ENCODE measurements at regions not wholly inside any gene's neighbourhood (a gene's known extent, or its start where the extent isn't known, plus 50 kb on each side); places are given as distances from the start of the nearest gene placed in this dataset.

- no peak for DNase-seq
These were observed 71.0 kb downstream of the SEM1 start for GRCh38 chr7:96638669-96639068.

- DNase-seq: no peak
These were observed 72.1 kb downstream of the SEM1 start for GRCh38 chr7:96637522-96637921.

DNA sequence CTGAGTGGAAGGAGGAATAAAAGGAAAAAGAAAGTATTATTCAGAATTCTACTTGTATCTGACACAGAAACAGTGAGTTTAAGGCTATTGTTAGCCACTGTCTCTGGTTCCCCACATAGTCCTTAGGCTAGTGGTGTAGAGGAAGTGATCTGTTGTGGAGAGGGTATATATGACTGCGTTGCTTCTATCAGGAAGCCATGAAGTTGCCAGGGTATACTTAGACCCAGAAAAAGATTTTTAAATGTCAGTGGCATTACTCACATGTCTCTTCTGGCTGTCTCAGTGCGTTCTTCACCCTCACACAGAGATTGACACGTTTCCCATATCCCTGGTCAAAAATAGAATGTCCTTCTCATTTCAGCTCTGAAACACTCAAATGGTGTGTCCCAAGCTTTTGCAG is 72.7 kb downstream of the SEM1 start:
- DNase-seq: no peak

- peak; percentile 62 for DNase-seq
These were observed 73.2 kb downstream of the SEM1 start for GRCh38 chr7:96636342-96636860.

GRCh38 chr7:96629884-96630283 is 79.8 kb downstream of the SEM1 start:
- DNase-seq: no peak

DNA sequence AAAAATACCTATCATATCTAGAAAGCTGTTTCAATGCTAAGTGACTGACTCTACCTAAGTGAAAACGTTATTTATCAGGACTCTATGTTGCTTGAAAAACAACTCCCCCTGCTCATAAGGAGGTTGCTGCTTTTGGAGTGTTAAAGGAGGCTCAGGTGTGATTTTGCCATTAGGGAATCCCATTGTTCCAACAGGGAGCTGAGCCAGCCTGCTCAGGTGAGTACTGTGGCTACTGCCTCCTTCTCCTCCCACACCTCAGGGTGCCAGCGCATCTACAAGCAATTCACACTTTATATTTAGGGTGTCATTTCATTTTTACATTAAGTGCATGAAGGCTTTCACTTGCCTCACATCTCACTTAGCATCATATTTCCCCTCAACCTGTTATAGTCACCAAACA is 84.7 kb downstream of the SEM1 start:
- DNase-seq: no peak

- no peak for DNase-seq
These were observed 87.7 kb downstream of the SEM1 start for GRCh38 chr7:96621932-96622331.

DNA sequence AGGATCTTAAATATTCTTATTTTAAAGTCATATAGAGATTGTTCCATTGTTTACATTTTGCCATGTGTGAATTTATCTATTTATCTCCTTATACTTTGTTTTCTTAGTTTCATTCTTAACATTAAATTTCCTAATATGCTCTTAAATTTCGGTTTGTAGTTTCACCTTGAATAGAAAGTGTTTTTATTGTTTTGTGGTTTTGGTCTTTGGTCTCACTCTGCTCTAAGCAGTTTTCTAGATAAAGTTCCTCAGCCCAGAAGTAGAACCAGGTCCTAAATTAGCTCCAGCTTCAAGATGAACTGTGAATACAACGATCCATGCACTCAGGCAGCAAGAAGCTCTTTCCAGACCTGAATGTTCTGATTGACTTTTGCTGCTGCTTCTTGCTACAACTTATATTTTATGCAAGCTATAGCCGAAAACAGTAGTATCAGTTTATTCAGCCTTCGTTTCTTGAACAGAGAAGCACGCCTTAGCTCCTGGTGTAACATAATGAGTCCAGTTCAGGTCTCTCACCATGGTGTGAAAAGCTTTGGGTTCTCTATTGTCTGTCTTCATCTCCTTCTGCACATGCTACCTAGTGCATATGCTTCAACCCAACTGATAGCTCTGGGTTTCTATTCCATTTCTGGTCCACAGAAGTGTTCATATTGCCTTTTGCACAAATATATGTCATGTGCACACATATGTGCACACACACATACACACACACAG is 95.3 kb downstream of the SEM1 start:
- no peak for DNase-seq

- no peak for DNase-seq
These were observed 97.6 kb downstream of the SEM1 start for GRCh38 chr7:96612034-96612433.

DNA sequence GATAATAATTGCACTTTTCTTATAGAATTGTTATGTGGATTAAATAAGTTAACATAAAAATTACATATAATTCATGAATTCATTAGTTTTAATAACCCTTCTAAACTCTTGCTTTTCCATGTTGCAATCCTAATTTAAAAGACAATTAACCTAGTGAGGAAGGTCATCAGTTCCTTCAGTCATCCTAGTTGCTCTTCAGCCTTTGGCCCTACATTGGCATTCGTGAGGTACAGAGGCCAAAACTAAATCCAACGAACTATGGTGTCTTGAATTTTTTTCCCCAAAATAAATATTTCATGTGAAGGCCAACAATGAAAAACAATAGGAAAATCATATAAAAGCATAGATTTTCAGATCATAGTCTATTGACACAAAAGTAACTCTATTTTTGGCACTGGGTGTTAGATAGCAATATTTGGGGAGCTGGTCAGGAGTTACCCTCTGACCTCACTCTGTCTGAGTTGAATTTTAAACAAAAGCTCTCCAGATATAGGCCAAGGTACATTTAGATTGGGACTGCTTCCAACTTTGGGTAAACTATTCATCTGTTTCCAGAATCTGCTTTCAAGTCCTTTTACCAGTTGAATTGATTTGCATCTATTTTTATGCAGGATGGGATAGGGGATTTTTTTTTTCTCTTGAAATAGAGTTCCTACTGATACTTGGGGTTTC is 104.5 kb downstream of the SEM1 start:
- DNase-seq: no peak

- no peak for DNase-seq
These were observed 110.2 kb downstream of the SEM1 start for GRCh38 chr7:96599288-96599936.

DNA sequence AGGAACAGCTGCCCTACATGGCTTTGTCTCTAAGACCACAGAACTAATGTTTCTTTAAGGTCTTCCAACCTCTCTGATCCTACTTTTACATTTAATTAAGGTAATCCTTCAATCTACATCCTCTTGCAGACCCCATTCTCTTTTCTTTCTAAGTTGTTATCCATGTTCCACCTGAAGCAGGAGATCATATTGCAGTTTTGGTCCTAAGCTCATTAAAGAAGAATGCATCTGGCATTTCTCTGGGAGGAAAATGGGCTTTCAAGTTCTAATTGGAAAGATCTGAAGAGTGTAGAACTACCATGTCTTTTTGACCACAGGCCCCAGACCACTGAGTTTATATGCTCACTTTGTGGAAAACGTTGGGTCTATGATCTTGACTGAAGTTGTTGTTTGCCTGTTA is 111.2 kb downstream of the SEM1 start:
- DNase-seq: no peak

- DNase-seq: no peak
These were observed 113.4 kb downstream of the SEM1 start for GRCh38 chr7:96596120-96596826.

- peak; percentile 0 for DNase-seq
These were observed 117.6 kb downstream of the SEM1 start for GRCh38 chr7:96591900-96592676.

- no peak for DNase-seq
These were observed 118.3 kb downstream of the SEM1 start for GRCh38 chr7:96591159-96591899.

DNA sequence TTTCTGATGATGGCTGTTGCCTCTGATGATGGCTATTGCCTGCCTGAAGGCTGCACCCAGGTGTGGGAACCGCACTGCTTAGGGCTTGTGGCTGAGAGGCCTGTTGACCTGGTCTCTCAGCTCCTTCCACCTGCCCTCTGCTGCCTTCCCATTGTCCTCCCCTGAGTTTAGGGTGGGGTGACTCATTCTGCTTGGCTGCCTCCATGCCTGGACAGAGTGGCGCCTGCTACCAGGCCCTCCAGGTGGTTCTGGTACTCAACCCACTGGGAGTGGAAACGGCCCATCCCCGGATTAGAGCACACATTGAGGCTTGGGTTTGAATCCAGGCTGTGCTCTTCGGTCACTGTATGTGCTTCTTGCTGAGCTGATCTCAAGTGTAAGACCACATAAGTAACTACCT is 120.6 kb downstream of the SEM1 start:
- DNase-seq: no peak

DNA sequence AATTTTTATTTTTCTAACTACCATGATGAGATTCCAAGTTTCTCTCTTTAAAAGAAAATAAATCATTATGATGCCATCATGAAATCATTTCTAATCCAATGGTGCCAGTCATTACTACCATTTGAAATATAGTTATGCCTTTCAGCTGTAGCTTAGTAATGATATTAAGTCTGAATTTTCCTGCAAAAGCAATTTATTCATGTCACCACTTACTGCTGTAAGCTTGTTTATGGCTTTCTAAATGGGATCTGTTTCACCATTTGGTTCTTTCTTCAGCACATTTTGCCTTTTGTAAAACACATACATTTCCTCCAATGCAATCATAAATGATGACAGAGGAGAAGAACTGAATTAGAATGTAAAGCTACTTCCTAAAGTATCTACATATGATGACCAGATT is 130.5 kb downstream of the SEM1 start:
- DNase-seq: no peak

DNA sequence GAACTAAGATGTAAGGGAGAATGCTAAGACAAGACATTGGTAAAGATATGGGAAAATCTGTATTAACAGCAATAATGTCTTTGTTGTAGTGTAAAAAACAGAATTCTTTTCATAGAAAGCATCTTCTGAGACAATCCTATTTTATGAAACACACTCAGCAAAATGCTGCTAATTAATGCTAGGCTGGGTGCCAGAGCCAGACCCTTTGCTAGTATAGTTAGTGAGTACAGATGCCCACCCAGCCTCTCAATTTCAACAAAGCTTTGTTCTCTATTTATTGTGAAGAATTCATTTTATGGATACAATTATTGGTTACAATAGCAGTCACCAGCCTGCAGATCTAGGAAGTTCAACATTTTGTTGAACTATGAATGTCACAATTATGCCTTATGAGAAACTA is 131.0 kb downstream of the SEM1 start:
- DNase-seq: no peak

DNA sequence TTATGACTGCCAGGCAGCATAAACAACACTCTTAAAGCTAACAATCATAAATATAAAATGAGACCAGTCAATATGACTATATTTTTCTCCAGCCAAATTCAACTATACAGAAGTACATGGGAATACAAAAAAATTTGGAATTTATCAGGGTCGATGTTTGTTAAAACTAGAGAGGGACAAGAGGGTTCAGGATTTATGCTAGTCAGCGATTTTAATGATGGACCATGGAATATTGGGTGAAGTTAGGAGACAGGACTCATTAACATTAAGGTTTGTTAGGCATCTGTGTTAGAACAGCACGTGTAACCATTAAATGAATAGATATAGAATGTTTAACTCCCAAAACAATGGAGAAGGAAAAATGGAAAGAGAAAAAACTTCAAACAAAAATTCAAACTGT is 146.2 kb downstream of the SEM1 start:
- DNase-seq: no peak

DNA sequence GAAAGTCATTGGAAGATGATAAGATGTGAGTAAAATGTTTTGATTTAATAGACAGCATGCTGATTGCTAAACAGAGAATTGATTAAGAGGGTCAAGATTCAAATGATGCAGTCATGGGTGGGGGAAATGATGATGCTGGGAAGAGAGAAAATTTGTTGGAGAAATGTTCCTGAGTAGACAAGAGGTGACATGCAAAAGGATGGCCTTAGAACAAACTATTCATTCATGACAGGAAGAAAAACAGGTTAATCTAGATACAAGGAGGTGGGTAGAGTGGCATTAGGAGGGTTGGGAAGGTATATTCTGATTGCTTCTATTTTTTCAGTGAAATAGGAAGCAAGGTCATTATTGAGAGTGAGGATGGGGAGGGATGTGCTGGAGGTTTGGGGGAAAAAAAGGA is 146.7 kb downstream of the SEM1 start:
- no peak for DNase-seq

DNA sequence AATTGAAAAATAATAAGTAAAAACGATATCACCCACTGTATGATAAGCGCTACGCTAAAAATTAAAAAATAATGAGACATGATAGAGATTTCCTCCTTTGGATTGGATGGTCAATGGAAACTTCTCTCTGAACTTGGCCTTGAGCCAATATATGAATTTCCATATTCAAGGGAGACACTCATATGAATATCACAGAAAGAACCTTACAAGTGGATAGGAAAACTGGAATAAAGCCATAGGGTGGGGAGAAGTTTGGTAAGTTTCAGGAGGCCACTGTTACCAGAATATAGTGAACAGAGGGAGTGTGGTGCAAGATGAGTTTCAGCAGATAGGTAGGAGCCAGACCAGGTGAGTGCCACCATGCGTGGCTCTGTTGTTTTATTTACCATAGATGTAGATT is 147.2 kb downstream of the SEM1 start:
- no peak for DNase-seq

GRCh38 chr7:96561892-96562291 is 147.8 kb downstream of the SEM1 start:
- no peak for DNase-seq
